ENCODE measurements at regions not wholly inside any gene's neighbourhood (a gene's known extent, or its start where the extent isn't known, plus 50 kb on each side); places are given as distances from the start of the nearest gene placed in this dataset.

GRCh38 chr3:99393961-99394360, 244.4 kb upstream of the COL8A1 start:
- peak overlapping the region; percentile 75 for H3K27ac ChIP-seq
- DNase-seq (ENCODE audit: low read depth, low spot score): no peak

- DNase-seq (ENCODE audit: low read depth, low spot score): no peak
- H3K27ac ChIP-seq: no peak overlapping the region
These were observed 249.6 kb upstream of the COL8A1 start for GRCh38 chr3:99388780-99389179.

- no peak for DNase-seq (ENCODE audit: low read depth, low spot score)
- no peak overlapping the region for H3K27ac ChIP-seq
These were observed 253.8 kb upstream of the COL8A1 start for GRCh38 chr3:99384596-99384995.

GRCh38 chr3:99376926-99377325, 261.5 kb upstream of the COL8A1 start:
- DNase-seq (ENCODE audit: low read depth, low spot score): no peak
- no peak overlapping the region for H3K27ac ChIP-seq

GRCh38 chr3:99373846-99374210, 264.6 kb upstream of the COL8A1 start:
- DNase-seq (ENCODE audit: low read depth, low spot score): no peak
- H3K27ac ChIP-seq: no peak overlapping the region

GRCh38 chr3:99373088-99373845, 265.1 kb upstream of the COL8A1 start:
- no peak for DNase-seq (ENCODE audit: low read depth, low spot score)
- no peak overlapping the region for H3K27ac ChIP-seq

- H3K27ac ChIP-seq: no peak overlapping the region
- no peak for DNase-seq (ENCODE audit: low read depth, low spot score)
These were observed 271.5 kb upstream of the COL8A1 start for GRCh38 chr3:99366663-99367429.

GRCh38 chr3:99365979-99366378, 272.4 kb upstream of the COL8A1 start:
- H3K27ac ChIP-seq: no peak overlapping the region
- DNase-seq (ENCODE audit: low read depth, low spot score): no peak

GRCh38 chr3:99365396-99365795, 273.0 kb upstream of the COL8A1 start:
- no peak overlapping the region for H3K27ac ChIP-seq
- DNase-seq (ENCODE audit: low read depth, low spot score): no peak

GRCh38 chr3:99357131-99357530, 281.3 kb upstream of the COL8A1 start:
- H3K27ac ChIP-seq: no peak overlapping the region
- no peak for DNase-seq (ENCODE audit: low read depth, low spot score)

- no peak for DNase-seq (ENCODE audit: low read depth, low spot score)
These were observed 281.7 kb upstream of the COL8A1 start for GRCh38 chr3:99356696-99357095.

GRCh38 chr3:99355465-99355864, 282.9 kb upstream of the COL8A1 start:
- H3K27ac ChIP-seq: no peak overlapping the region
- DNase-seq (ENCODE audit: low read depth, low spot score): no peak

More at GRCh38 chr3:99356696-99357095, 281.7 kb upstream of the COL8A1 start:
- no peak overlapping the region for H3K27ac ChIP-seq

GRCh38 chr3:99352811-99353210, 285.6 kb upstream of the COL8A1 start:
- no peak for DNase-seq (ENCODE audit: low read depth, low spot score)
- H3K27ac ChIP-seq: no peak overlapping the region

GRCh38 chr3:99351122-99351521, 287.3 kb upstream of the COL8A1 start:
- DNase-seq (ENCODE audit: low read depth, low spot score): no peak
- H3K27ac ChIP-seq: no peak overlapping the region

- H3K27ac ChIP-seq: no peak overlapping the region
- DNase-seq (ENCODE audit: low read depth, low spot score): no peak
These were observed 289.9 kb upstream of the COL8A1 start for GRCh38 chr3:99348451-99348850.

- DNase-seq (ENCODE audit: low read depth, low spot score): no peak
- no peak overlapping the region for H3K27ac ChIP-seq
These were observed 294.2 kb upstream of the COL8A1 start for GRCh38 chr3:99344216-99344615.

GRCh38 chr3:99342383-99342782, 296.0 kb upstream of the COL8A1 start:
- H3K27ac ChIP-seq: no peak overlapping the region
- no peak for DNase-seq (ENCODE audit: low read depth, low spot score)

GRCh38 chr3:99339222-99339621, 299.2 kb upstream of the COL8A1 start:
- no peak overlapping the region for H3K27ac ChIP-seq
- no peak for DNase-seq (ENCODE audit: low read depth, low spot score)

GRCh38 chr3:99332718-99333117, 305.7 kb upstream of the COL8A1 start:
- DNase-seq (ENCODE audit: low read depth, low spot score): no peak
- no peak overlapping the region for H3K27ac ChIP-seq

- no peak overlapping the region for H3K27ac ChIP-seq
- no peak for DNase-seq (ENCODE audit: low read depth, low spot score)
These were observed 306.1 kb upstream of the COL8A1 start for GRCh38 chr3:99332276-99332675.

GRCh38 chr3:99330924-99331532, 307.4 kb upstream of the COL8A1 start:
- no peak for DNase-seq (ENCODE audit: low read depth, low spot score)
- no peak overlapping the region for H3K27ac ChIP-seq

Data from epithelial cell of prostate (primary cell).